ENCODE measurements at regions not wholly inside any gene's neighbourhood (a gene's known extent, or its start where the extent isn't known, plus 50 kb on each side); places are given as distances from the start of the nearest gene placed in this dataset.

GRCh38 chr14:71758229-71758951, 173.8 kb upstream of the RGS6 start:
- H3K9ac ChIP-seq, result no peak overlapping the region
- H3K27ac ChIP-seq, result no peak overlapping the region
- H3K4me3 ChIP-seq (IDR thresholded peaks at IDR 0.05; ENCODE audit: insufficient read depth, low read depth, low read length), result no peak overlapping the region
- no peaks in the 10 kb centered on the region for H3K27me3 ChIP-seq (ENCODE audit: insufficient read depth, low read depth)
- no peaks in the 10 kb centered on the region for H3K79me2 ChIP-seq (ENCODE audit: insufficient read depth, low read depth)
- no peak for TF ChIP-seq CTCF (conservative IDR thresholded peaks at IDR 0.05; ENCODE audit: low read depth, low read length)
- no peaks in the 10 kb centered on the region for H4K20me1 ChIP-seq (ENCODE audit: insufficient read depth)
- H3K36me3 ChIP-seq (ENCODE audit: insufficient read depth), result no peaks in the 10 kb centered on the region
- H2AFZ ChIP-seq (ENCODE audit: low read depth), result no peak overlapping the region
- H3K4me1 ChIP-seq (ENCODE audit: low read depth, poor library complexity, severe bottlenecking), result no peaks in the 10 kb centered on the region
- no peak overlapping the region for H3K4me2 ChIP-seq

- Histone ChIP-seq H3K27ac (no peak overlapping the region), H3K4me1 (ENCODE audit: low read depth, poor library complexity, severe bottlenecking) (no peaks in the 10 kb centered on the region), H4K20me1 (ENCODE audit: insufficient read depth) (no peaks in the 10 kb centered on the region), H3K4me2 (no peak overlapping the region), H2AFZ (ENCODE audit: low read depth) (no peak overlapping the region), H3K4me3 (IDR thresholded peaks at IDR 0.05; ENCODE audit: insufficient read depth, low read depth, low read length) (no peak overlapping the region), H3K27me3 (ENCODE audit: insufficient read depth, low read depth) (no peaks in the 10 kb centered on the region), H3K79me2 (ENCODE audit: insufficient read depth, low read depth) (no peaks in the 10 kb centered on the region), H3K36me3 (ENCODE audit: insufficient read depth) (no peaks in the 10 kb centered on the region), H3K9ac (no peak overlapping the region)
- TF ChIP-seq CTCF (conservative IDR thresholded peaks at IDR 0.05; ENCODE audit: low read depth, low read length), result no peak
Measured at GRCh38 chr14:71762575-71762974, 169.7 kb upstream of the RGS6 start.

GRCh38 chr14:71764701-71765382, 167.4 kb upstream of the RGS6 start:
- H3K4me3 ChIP-seq (IDR thresholded peaks at IDR 0.05; ENCODE audit: insufficient read depth, low read depth, low read length), result no peak overlapping the region
- H3K9ac ChIP-seq, result no peak overlapping the region
- H3K27me3 ChIP-seq (ENCODE audit: insufficient read depth, low read depth), result no peaks in the 10 kb centered on the region
- H2AFZ ChIP-seq (ENCODE audit: low read depth), result no peak overlapping the region
- no peak overlapping the region for H3K27ac ChIP-seq
- no peaks in the 10 kb centered on the region for H3K79me2 ChIP-seq (ENCODE audit: insufficient read depth, low read depth)
- TF ChIP-seq CTCF (conservative IDR thresholded peaks at IDR 0.05; ENCODE audit: low read depth, low read length), result no peak
- H4K20me1 ChIP-seq (ENCODE audit: insufficient read depth), result no peaks in the 10 kb centered on the region
- no peak overlapping the region for H3K4me2 ChIP-seq
- H3K4me1 ChIP-seq (ENCODE audit: low read depth, poor library complexity, severe bottlenecking), result no peaks in the 10 kb centered on the region
- H3K36me3 ChIP-seq (ENCODE audit: insufficient read depth), result no peaks in the 10 kb centered on the region

- H3K4me1 ChIP-seq (ENCODE audit: low read depth, poor library complexity, severe bottlenecking), result no peaks in the 10 kb centered on the region
- H3K4me2 ChIP-seq, result no peak overlapping the region
- H3K27me3 ChIP-seq (ENCODE audit: insufficient read depth, low read depth), result no peaks in the 10 kb centered on the region
- H4K20me1 ChIP-seq (ENCODE audit: insufficient read depth), result no peaks in the 10 kb centered on the region
- H3K9ac ChIP-seq, result no peak overlapping the region
- no peak overlapping the region for H3K27ac ChIP-seq
- no peak for TF ChIP-seq CTCF (conservative IDR thresholded peaks at IDR 0.05; ENCODE audit: low read depth, low read length)
- H3K4me3 ChIP-seq (IDR thresholded peaks at IDR 0.05; ENCODE audit: insufficient read depth, low read depth, low read length), result no peak overlapping the region
- no peaks in the 10 kb centered on the region for H3K36me3 ChIP-seq (ENCODE audit: insufficient read depth)
- no peak overlapping the region for H2AFZ ChIP-seq (ENCODE audit: low read depth)
- H3K79me2 ChIP-seq (ENCODE audit: insufficient read depth, low read depth), result no peaks in the 10 kb centered on the region
Measured at GRCh38 chr14:71765505-71765904, 166.7 kb upstream of the RGS6 start.
